Hematopoietic multipotent progenitor cell treated with erythropoietin and hydrocortisone succinate and interleukin-3 and kit ligand, for 17 days (in vitro differentiated cells): ENCODE measurements at regions not wholly inside any gene's neighbourhood (a gene's known extent, or its start where the extent isn't known, plus 50 kb on each side); places are given as distances from the start of the nearest gene placed in this dataset.

Experiments used
- DNase-seq: peaks from one replicate; pipeline ENCODE4 v3.0.0-alpha.2; 2015; ENCODE audit warnings: low spot score

- DNase-seq, result no peak
These were observed 248.2 kb downstream of the ACTL7B start for GRCh38 chr9:108607607-108608006.

GRCh38 chr9:108606401-108606800 lies 249.4 kb downstream of the ACTL7B start:
- no peak for DNase-seq

GRCh38 chr9:108603141-108603540 lies 252.6 kb downstream of the ACTL7B start:
- no peak for DNase-seq

- no peak for DNase-seq
These were observed 254.9 kb downstream of the ACTL7B start for GRCh38 chr9:108600896-108601295.

- no peak for DNase-seq
These were observed 256.2 kb downstream of the ACTL7B start for GRCh38 chr9:108599571-108599970.

- DNase-seq, result no peak
These were observed 264.7 kb downstream of the ACTL7B start for GRCh38 chr9:108591121-108591520.

- no peak for DNase-seq
These were observed 267.5 kb downstream of the ACTL7B start for GRCh38 chr9:108588246-108588645.

- DNase-seq, result no peak
These were observed 269.2 kb downstream of the ACTL7B start for GRCh38 chr9:108586471-108587139.

GRCh38 chr9:108584860-108585259 lies 270.9 kb downstream of the ACTL7B start:
- DNase-seq, result no peak

- no peak for DNase-seq
These were observed 273.1 kb downstream of the ACTL7B start for GRCh38 chr9:108582726-108583125.

- DNase-seq, result no peak
These were observed 275.9 kb downstream of the ACTL7B start for GRCh38 chr9:108579757-108580439.

- no peak for DNase-seq
These were observed 280.5 kb downstream of the ACTL7B start for GRCh38 chr9:108575276-108575675.

- no peak for DNase-seq
These were observed 286.2 kb downstream of the ACTL7B start for GRCh38 chr9:108569624-108570023.

GRCh38 chr9:108568093-108568492 lies 287.7 kb downstream of the ACTL7B start:
- no peak for DNase-seq

GRCh38 chr9:108567571-108567970 lies 288.2 kb downstream of the ACTL7B start:
- no peak for DNase-seq

- peak; percentile 60 for DNase-seq
These were observed 290.0 kb downstream of the ACTL7B start for GRCh38 chr9:108565651-108566378.

GRCh38 chr9:108562176-108562575 lies 293.6 kb downstream of the ACTL7B start:
- DNase-seq, result no peak

GRCh38 chr9:108559432-108559831 lies 296.4 kb downstream of the ACTL7B start:
- no peak for DNase-seq

GRCh38 chr9:108554831-108555230 lies 301.0 kb downstream of the ACTL7B start:
- no peak for DNase-seq

- no peak for DNase-seq
These were observed 302.6 kb downstream of the ACTL7B start for GRCh38 chr9:108553111-108553635.

GRCh38 chr9:108552459-108553040 lies 303.2 kb downstream of the ACTL7B start:
- DNase-seq, result no peak

GRCh38 chr9:108551030-108551841 lies 304.6 kb downstream of the ACTL7B start:
- DNase-seq, result no peak
